ENCODE measurements at regions not wholly inside any gene's neighbourhood (a gene's known extent, or its start where the extent isn't known, plus 50 kb on each side); places are given as distances from the start of the nearest gene placed in this dataset.

- H3K18ac ChIP-seq (ENCODE audit: low read depth in 1 of 2, low read length in 2 of 2), result peak overlapping the region; percentile 11 to 61
- no peak overlapping the region for H2BK5ac ChIP-seq (ENCODE audit: low read depth, low read length, poor library complexity, severe bottlenecking)
- no peaks in the 10 kb centered on the region for H3K36me3 ChIP-seq (ENCODE audit: control insufficient read depth in 1 of 2, insufficient read depth in 2 of 2, low read depth in 1 of 2, low read length in 2 of 2)
- H2AFZ ChIP-seq (ENCODE audit: low read depth, low read length), result no peak overlapping the region
- no peak overlapping the region for H3K27ac ChIP-seq (ENCODE audit: low read length, poor library complexity, severe bottlenecking)
- peak overlapping the region; percentile 19 for H4K91ac ChIP-seq (ENCODE audit: low read length)
- no peaks in the 10 kb centered on the region for H3K4me1 ChIP-seq (ENCODE audit: control insufficient read depth, insufficient read depth, low read depth, low read length)
- H3K4me3 ChIP-seq (ENCODE audit: insufficient read depth in 1 of 2, low read depth in 1 of 2, low read length in 2 of 2), result no peak overlapping the region
- peak overlapping the region; percentile 1 for H4K8ac ChIP-seq (ENCODE audit: low read length)
- H2AK5ac ChIP-seq (ENCODE audit: low read length, severe bottlenecking), result no peak overlapping the region
- no peaks in the 10 kb centered on the region for H3K27me3 ChIP-seq (ENCODE audit: control insufficient read depth in 1 of 2, insufficient read depth in 1 of 2, low read length in 2 of 2)
- H3K4me2 ChIP-seq (ENCODE audit: low read length, poor library complexity, severe bottlenecking), result no peak overlapping the region
- H3K9ac ChIP-seq (ENCODE audit: low read length), result no peak overlapping the region
- H2BK120ac ChIP-seq (ENCODE audit: low read depth, low read length), result no peak overlapping the region
- H3K9me3 ChIP-seq (ENCODE audit: control insufficient read depth, low read length), result no peaks in the 10 kb centered on the region
- H2BK12ac ChIP-seq (ENCODE audit: low read length in 2 of 2), result peak overlapping the region; percentile 87 to 93
- H3K14ac ChIP-seq (ENCODE audit: low read length in 2 of 2), result peak overlapping the region in 1 of 2 experiments; percentile 35
- H3K79me1 ChIP-seq (replicated peaks; ENCODE audit: low read length, poor library complexity, severe bottlenecking), result no peaks in the 10 kb centered on the region
- H3K23ac ChIP-seq (ENCODE audit: low read length in 2 of 2), result no peak overlapping the region
- WGBS, result 91% methylated on average over 9 of the region's 11 CpGs
- H3K4ac ChIP-seq (ENCODE audit: low read depth in 1 of 2, low read length in 2 of 2), result no peak overlapping the region
- no peak for DNase-seq
- H2BK15ac ChIP-seq (ENCODE audit: low read depth, poor library complexity, severe bottlenecking), result peak overlapping the region; percentile 13
These were observed 232.5 kb downstream of the GADD45G start for GRCh38 chr9:89837162-89837933.

- Histone ChIP-seq H3K9me3 (ENCODE audit: control insufficient read depth, low read length) (no peaks in the 10 kb centered on the region), H2BK12ac (ENCODE audit: low read length in 2 of 2) (peak overlapping the region; percentile 87 to 93), H3K14ac (ENCODE audit: low read length in 2 of 2) (peak overlapping the region in 1 of 2 experiments; percentile 35), H3K4ac (ENCODE audit: low read depth in 1 of 2, low read length in 2 of 2) (peak overlapping the region in 1 of 2 experiments; percentile 65), H4K8ac (ENCODE audit: low read length) (peak overlapping the region; percentile 1), H3K4me3 (ENCODE audit: insufficient read depth in 1 of 2, low read depth in 1 of 2, low read length in 2 of 2) (peak overlapping the region in 1 of 2 experiments; percentile 0), H3K18ac (ENCODE audit: low read depth in 1 of 2, low read length in 2 of 2) (peak overlapping the region; percentile 11 to 61), H3K9ac (ENCODE audit: low read length) (no peak overlapping the region), H3K27ac (ENCODE audit: low read length, poor library complexity, severe bottlenecking) (no peak overlapping the region), H3K23ac (ENCODE audit: low read length in 2 of 2) (no peak overlapping the region), H4K91ac (ENCODE audit: low read length) (peak overlapping the region; percentile 19), H2AK5ac (ENCODE audit: low read length, severe bottlenecking) (no peak overlapping the region), H3K27me3 (ENCODE audit: control insufficient read depth in 1 of 2, insufficient read depth in 1 of 2, low read length in 2 of 2) (no peaks in the 10 kb centered on the region), H2AFZ (ENCODE audit: low read depth, low read length) (no peak overlapping the region), H3K79me1 (replicated peaks; ENCODE audit: low read length, poor library complexity, severe bottlenecking) (no peaks in the 10 kb centered on the region), H2BK5ac (ENCODE audit: low read depth, low read length, poor library complexity, severe bottlenecking) (no peak overlapping the region), H2BK15ac (ENCODE audit: low read depth, poor library complexity, severe bottlenecking) (no peak overlapping the region), H2BK120ac (ENCODE audit: low read depth, low read length) (no peak overlapping the region), H3K4me1 (ENCODE audit: control insufficient read depth, insufficient read depth, low read depth, low read length) (no peaks in the 10 kb centered on the region), H3K36me3 (ENCODE audit: control insufficient read depth in 1 of 2, insufficient read depth in 2 of 2, low read depth in 1 of 2, low read length in 2 of 2) (no peaks in the 10 kb centered on the region), H3K4me2 (ENCODE audit: low read length, poor library complexity, severe bottlenecking) (no peak overlapping the region)
- 97% methylated on average over 5 of the region's 5 CpGs for WGBS
- no peak for DNase-seq
These were observed 233.1 kb downstream of the GADD45G start for GRCh38 chr9:89837934-89838310.

GRCh38 chr9:89838621-89839020 lies 233.8 kb downstream of the GADD45G start:
- DNase-seq, result no peak
- no peak overlapping the region for H3K27ac ChIP-seq (ENCODE audit: low read length, poor library complexity, severe bottlenecking)
- H2BK15ac ChIP-seq (ENCODE audit: low read depth, poor library complexity, severe bottlenecking), result peak overlapping the region; percentile 29
- no peak overlapping the region for H2AFZ ChIP-seq (ENCODE audit: low read depth, low read length)
- no peak overlapping the region for H3K18ac ChIP-seq (ENCODE audit: low read depth in 1 of 2, low read length in 2 of 2)
- H2BK120ac ChIP-seq (ENCODE audit: low read depth, low read length), result peak overlapping the region; percentile 64
- H3K23ac ChIP-seq (ENCODE audit: low read length in 2 of 2), result no peak overlapping the region
- H3K4me3 ChIP-seq (ENCODE audit: insufficient read depth in 1 of 2, low read depth in 1 of 2, low read length in 2 of 2), result no peak overlapping the region
- 94% methylated on average over 6 of the region's 6 CpGs for WGBS
- no peaks in the 10 kb centered on the region for H3K9me3 ChIP-seq (ENCODE audit: control insufficient read depth, low read length)
- no peak overlapping the region for H3K14ac ChIP-seq (ENCODE audit: low read length in 2 of 2)
- H4K8ac ChIP-seq (ENCODE audit: low read length), result peak overlapping the region; percentile 19
- H3K4me1 ChIP-seq (ENCODE audit: control insufficient read depth, insufficient read depth, low read depth, low read length), result no peaks in the 10 kb centered on the region
- no peak overlapping the region for H3K9ac ChIP-seq (ENCODE audit: low read length)
- peak overlapping the region; percentile 49 to 91 for H2BK12ac ChIP-seq (ENCODE audit: low read length in 2 of 2)
- no peak overlapping the region for H2BK5ac ChIP-seq (ENCODE audit: low read depth, low read length, poor library complexity, severe bottlenecking)
- H3K36me3 ChIP-seq (ENCODE audit: control insufficient read depth in 1 of 2, insufficient read depth in 2 of 2, low read depth in 1 of 2, low read length in 2 of 2), result no peaks in the 10 kb centered on the region
- no peaks in the 10 kb centered on the region for H3K79me1 ChIP-seq (replicated peaks; ENCODE audit: low read length, poor library complexity, severe bottlenecking)
- H3K4me2 ChIP-seq (ENCODE audit: low read length, poor library complexity, severe bottlenecking), result no peak overlapping the region
- H2AK5ac ChIP-seq (ENCODE audit: low read length, severe bottlenecking), result no peak overlapping the region
- H3K27me3 ChIP-seq (ENCODE audit: control insufficient read depth in 1 of 2, insufficient read depth in 1 of 2, low read length in 2 of 2), result no peaks in the 10 kb centered on the region
- H4K91ac ChIP-seq (ENCODE audit: low read length), result no peak overlapping the region
- H3K4ac ChIP-seq (ENCODE audit: low read depth in 1 of 2, low read length in 2 of 2), result peak overlapping the region in 1 of 2 experiments; percentile 13

- Histone ChIP-seq H3K79me1 (replicated peaks; ENCODE audit: low read length, poor library complexity, severe bottlenecking) (no peaks in the 10 kb centered on the region), H4K91ac (ENCODE audit: low read length) (peak overlapping the region; percentile 36), H2BK12ac (ENCODE audit: low read length in 2 of 2) (peak overlapping the region in 1 of 2 experiments; percentile 10), H3K27ac (ENCODE audit: low read length, poor library complexity, severe bottlenecking) (no peak overlapping the region), H3K23ac (ENCODE audit: low read length in 2 of 2) (no peak overlapping the region), H3K9me3 (ENCODE audit: control insufficient read depth, low read length) (no peaks in the 10 kb centered on the region), H3K4me3 (ENCODE audit: insufficient read depth in 1 of 2, low read depth in 1 of 2, low read length in 2 of 2) (no peak overlapping the region), H2AK5ac (ENCODE audit: low read length, severe bottlenecking) (no peak overlapping the region), H2BK5ac (ENCODE audit: low read depth, low read length, poor library complexity, severe bottlenecking) (no peak overlapping the region), H4K8ac (ENCODE audit: low read length) (peak overlapping the region; percentile 4), H3K4ac (ENCODE audit: low read depth in 1 of 2, low read length in 2 of 2) (peak overlapping the region in 1 of 2 experiments; percentile 64), H3K4me2 (ENCODE audit: low read length, poor library complexity, severe bottlenecking) (no peak overlapping the region), H2AFZ (ENCODE audit: low read depth, low read length) (no peak overlapping the region), H2BK120ac (ENCODE audit: low read depth, low read length) (peak overlapping the region; percentile 56), H3K27me3 (ENCODE audit: control insufficient read depth in 1 of 2, insufficient read depth in 1 of 2, low read length in 2 of 2) (no peaks in the 10 kb centered on the region), H3K4me1 (ENCODE audit: control insufficient read depth, insufficient read depth, low read depth, low read length) (no peaks in the 10 kb centered on the region), H3K18ac (ENCODE audit: low read depth in 1 of 2, low read length in 2 of 2) (peak overlapping the region; percentile 11 to 28), H3K36me3 (ENCODE audit: control insufficient read depth in 1 of 2, insufficient read depth in 2 of 2, low read depth in 1 of 2, low read length in 2 of 2) (no peaks in the 10 kb centered on the region), H3K14ac (ENCODE audit: low read length in 2 of 2) (no peak overlapping the region), H3K9ac (ENCODE audit: low read length) (peak overlapping the region; percentile 33), H2BK15ac (ENCODE audit: low read depth, poor library complexity, severe bottlenecking) (no peak overlapping the region)
- peak; percentile 64 for DNase-seq
- WGBS, result 61% methylated on average over 4 of the region's 4 CpGs
These were observed 234.6 kb downstream of the GADD45G start for GRCh38 chr9:89839449-89839848.
